Fibroblast of lung (primary cell): ENCODE measurements at regions not wholly inside any gene's neighbourhood (a gene's known extent, or its start where the extent isn't known, plus 50 kb on each side); places are given as distances from the start of the nearest gene placed in this dataset.

Experiments used
- CTCF ChIP-seq, 2 donors: IDR thresholded peaks in 1 of 2; conservative IDR thresholded peaks in 1 of 2; 1 replicate in 1 of 2; 2 replicates in 1 of 2; pipeline ENCODE4 v1.5.1; 2011 to 2012; ENCODE audit warnings: low read length in 2 of 2, control low read depth in 1 of 2, inconsistent platforms in 1 of 2, low read depth in 1 of 2, mild to moderate bottlenecking in 1 of 2
- EZH2 ChIP-seq: IDR thresholded peaks from 2 replicates; pipeline ENCODE4 v1.5.1; 2012; ENCODE audit warnings: low read length, control low read depth, mild to moderate bottlenecking; ENCODE audit errors: missing control alignments

GRCh38 chr2:179383975-179384374, 119.3 kb upstream of the SESTD1 start:
- no peak for TF ChIP-seq CTCF (conservative IDR thresholded peaks at IDR 0.05 in 1 of 2, IDR thresholded peaks at IDR 0.05 in 1 of 2; ENCODE audit: low read depth in 1 of 2, low read length in 2 of 2)
- TF ChIP-seq EZH2: no peak
